ENCODE measurements at regions not wholly inside any gene's neighbourhood (a gene's known extent, or its start where the extent isn't known, plus 50 kb on each side); places are given as distances from the start of the nearest gene placed in this dataset.

DNA sequence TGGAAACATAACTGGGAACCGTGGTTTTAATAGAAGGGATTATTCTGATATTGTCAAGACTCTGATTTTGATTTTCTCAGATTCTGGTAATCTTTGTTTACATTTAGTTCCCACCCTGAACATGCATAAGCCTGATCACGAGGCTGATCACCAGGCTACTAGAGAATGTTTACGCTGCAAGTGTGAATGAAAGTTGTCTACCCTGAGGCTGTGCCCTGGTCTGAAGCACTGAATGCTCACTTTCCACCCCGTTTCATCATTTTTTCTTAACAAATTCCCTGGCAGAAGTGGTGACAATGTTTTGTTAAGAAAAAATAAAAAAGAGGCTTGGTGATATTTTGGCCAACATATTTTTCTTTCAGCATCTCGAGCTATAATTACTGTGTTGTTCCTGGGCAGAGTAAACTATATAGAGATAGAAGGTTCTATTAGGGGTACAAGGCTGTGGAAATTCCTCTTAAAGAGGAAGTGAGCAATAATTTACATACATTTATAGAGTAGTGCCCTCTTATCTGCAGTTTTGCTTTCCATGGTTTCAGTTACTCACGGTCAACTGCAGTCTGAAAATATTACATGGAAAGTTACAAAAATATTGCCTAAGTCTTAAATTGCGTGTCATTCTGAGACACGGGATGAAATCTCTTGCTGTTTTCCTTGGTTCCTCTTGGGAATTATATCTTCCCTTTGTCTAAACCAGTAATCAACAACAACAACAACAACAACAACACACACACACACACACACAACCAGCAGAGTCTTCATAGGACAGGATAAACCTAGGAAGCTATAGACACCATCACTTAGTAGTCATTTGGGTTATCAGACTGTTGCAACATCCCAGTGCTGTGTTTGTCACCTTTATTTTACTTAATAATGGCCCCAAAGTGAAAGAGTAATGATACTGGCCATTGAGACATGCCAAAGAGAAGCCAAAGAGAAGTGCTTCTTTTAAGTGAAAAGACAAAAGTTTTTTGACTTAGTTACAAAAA is 566.6 kb upstream of the CITED2 start:
- in situ Hi-C loops (cut with MboI; ENCODE audit: low sequenced_read_pairs) = no loop called here

DNA sequence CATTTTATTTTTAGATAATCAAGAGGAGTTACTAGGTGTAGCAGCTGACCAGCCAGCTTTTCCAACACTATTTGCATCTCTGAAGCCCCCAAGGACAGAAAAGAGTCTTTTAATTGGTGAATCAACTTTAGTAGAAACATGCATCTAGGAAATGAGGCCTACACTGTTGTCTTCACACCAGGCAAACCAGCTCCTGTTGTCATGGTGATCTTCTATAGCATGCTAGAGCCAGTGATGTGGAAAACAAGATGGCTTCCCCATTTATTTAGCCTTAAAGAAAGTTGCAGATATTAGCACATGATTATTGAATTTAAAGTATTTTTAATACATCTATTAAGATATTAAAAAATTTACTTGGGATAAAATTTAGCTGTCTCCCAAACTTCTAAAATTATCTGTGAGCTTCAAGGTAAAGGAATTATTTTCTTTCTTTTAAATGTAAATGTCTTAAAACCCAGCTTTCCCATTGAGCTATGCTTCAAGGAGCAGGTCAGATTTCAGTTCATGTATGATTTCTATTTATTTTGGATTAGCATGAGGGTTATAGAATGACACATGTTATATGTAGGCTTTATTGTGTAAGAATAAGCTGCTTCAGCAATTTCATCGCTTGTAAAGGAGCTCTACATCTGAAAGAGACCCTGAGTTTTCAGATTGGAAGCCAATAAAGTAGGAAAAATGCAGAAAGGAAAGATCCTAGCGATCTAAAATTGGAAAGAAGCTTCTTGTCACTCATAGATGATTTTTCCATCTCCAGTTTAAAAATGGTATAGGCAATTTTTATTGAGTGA is 564.9 kb upstream of the CITED2 start:
- in situ Hi-C loops (cut with MboI; ENCODE audit: low sequenced_read_pairs) = no loop called here

DNA sequence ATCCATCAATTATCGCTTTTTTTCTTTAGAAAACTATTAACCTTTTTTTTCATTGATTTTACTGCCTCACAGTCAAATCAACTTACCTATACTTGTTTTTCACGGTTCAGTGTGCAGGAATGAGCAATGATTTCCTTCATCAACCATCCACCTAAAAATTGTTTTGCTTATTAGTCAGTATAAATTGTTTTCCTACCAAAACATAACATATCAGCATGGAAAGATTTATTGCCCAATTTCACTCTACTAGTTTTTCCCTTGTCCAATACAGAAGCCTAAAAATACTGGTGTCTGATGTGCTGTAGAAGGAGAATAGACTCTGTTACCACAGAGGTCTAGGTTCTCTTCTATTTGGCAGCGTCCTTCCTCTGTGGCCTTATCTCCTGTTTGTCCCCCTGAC is 558.2 kb upstream of the CITED2 start:
- in situ Hi-C loops (cut with MboI; ENCODE audit: low sequenced_read_pairs) = no loop called here

DNA sequence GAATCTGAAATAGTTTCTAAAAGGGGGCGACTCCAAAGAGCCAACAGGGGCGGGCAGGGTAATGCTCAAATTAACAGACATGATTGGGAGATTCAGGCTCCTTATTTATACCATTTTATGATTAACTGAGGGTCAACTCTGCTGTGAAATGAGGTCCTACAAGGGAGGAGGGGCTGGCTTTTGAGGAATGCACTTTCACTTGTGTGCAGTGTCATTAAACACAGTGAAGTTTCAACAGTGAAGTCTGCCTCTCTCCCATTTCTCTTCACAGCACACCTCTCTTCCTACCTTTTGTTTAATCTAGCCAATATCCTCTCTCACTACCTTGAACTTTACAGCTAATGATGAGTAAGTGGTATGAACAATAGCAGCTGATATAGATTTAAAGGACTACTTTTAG is 557.3 kb upstream of the CITED2 start:
- in situ Hi-C loops (cut with MboI; ENCODE audit: low sequenced_read_pairs) = no loop called here

DNA sequence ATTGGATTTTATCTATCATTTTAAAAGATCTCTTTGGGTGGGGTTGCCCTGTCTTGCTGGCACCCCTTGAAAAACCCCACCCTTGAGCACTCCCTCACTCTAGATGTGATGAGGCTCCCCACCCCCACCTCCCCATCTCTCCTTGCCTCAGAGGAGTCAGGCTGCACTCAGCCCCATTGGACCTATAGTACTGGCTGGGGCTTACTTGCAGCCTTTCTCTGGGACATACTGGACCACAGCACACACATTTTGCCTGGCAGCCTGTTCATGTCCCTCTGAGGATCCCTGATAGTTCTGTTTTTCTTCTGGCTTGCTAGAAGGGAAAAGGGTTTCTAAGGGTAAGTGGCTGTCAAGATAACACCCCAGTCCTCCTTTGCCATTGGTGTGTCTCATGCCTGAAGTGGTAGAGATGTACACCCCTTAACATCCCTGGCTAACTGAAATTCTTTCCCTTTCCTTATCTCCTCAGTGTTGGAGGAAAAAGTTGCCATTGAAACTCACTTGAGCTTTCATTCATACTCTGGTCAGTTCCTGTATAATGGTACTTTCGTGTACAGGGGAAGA is 553.4 kb upstream of the CITED2 start:
- in situ Hi-C loops (cut with MboI; ENCODE audit: low sequenced_read_pairs) = no loop called here

DNA sequence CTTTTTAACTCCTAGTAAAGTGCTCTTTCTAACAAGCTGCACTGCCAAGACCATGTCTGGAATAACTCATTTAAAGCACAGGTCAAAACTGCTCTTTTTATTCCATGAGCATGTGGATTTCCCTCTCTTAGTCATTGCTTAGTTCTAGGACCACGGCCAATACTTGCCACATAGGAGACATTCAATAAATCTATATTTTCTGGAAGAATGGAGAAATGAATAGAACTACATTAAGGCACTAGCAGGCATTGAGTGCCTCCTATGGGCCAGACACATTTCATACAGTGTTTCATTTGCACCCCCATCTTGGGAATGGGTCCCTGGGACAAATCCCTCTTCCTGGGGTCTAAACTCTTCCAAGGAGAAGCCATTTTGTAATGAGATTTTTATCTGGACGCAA is 552.8 kb upstream of the CITED2 start:
- in situ Hi-C loops (cut with MboI; ENCODE audit: low sequenced_read_pairs) = no loop called here

DNA sequence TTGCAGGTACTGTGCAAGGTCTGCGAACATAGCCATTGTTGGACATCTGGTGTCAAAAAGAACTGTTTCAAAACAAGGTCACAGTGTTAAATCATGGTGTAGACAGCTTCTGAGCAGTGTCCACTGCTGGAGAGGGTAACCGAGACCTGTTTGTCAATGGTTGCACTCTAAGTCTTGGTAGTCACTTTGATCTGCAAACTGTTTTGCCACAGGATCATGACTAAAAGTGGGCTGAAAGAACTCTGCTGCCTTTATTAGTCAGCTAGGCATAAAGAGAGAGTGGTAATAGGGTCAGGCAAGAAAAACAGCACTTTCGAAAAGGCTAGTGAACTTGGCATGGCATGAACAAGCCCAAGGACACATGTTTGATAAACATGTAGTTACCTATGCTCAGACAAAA is 552.3 kb upstream of the CITED2 start:
- in situ Hi-C loops (cut with MboI; ENCODE audit: low sequenced_read_pairs) = no loop called here

DNA sequence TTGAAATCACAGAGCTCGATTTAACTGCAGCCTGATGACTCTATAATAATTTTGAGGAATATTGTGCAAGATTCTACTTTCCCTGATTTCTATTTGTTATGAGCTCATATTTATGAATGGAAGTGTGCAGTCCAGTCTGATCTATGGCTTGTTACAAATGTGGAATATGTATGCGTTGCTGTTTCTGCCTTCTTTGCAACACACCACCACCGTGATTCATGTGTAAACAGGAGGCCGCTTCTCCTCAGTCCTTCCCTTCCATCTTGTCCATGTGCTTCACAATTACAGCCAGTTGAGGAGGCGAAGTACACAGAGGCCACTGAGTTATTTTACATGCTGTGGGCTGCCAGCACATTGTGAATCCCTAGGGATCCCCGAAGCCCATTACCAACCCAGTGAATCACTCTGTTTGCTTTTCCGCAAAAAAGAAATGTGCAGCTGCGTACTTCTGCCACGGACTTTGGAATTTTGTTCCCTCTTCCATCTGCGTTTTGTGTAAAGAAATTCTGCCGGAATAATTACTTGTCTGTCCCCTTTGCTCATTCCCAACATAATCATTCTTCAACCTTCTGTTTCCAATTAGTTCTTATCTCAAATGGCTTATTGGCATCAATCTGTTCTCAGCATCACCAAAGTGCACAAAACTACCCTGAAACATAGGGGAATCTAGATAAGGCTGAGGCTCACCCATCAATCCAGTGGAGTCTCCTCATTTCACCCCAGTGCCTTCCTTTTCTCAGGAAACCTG is 551.6 kb upstream of the CITED2 start:
- in situ Hi-C loops (cut with MboI; ENCODE audit: low sequenced_read_pairs) = no loop called here

DNA sequence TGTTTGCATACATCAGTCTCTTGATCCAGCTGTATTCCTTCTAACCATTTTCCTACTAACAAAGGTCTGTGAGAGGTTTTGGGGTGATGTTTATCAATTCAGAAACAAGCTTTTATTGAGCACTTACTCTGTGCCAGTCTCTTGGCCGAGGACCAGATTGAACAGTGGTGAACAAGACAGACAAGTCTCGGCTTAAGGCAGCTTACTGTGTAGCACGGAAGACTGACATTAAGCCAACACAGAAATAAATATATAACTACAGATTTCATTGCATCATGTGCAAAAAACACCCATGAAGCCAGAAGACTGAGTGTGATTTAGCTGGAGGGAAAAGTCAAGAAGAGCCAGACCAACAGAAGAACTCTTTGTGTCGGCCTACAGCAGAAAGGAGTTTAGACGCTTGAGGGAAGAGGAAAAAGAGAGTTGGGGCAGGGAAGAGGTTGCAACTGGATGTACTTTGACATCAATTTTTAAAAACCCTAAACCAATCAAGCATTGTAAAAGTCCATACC is 549.6 kb upstream of the CITED2 start:
- in situ Hi-C loops (cut with MboI; ENCODE audit: low sequenced_read_pairs) = no loop called here

DNA sequence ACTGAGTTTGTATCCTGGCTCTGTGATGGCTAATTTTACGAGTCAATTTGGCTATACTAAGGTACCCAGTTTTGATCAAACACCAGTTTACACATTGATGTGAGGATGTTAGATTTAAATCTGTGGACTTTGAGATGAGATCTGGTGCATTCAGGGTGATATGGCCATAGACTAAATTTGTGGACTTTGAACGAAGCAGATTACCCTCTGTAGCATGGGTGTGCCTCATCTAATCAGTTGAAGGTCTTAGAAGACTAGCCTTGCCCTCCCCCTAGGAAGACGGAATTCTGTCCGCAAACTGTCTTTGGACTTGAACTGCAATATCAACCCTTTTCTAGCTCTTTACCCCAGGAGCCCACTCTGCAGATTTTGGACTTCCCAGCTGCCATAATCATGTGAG is 547.8 kb upstream of the CITED2 start:
- in situ Hi-C loops (cut with MboI; ENCODE audit: low sequenced_read_pairs) = no loop called here

DNA sequence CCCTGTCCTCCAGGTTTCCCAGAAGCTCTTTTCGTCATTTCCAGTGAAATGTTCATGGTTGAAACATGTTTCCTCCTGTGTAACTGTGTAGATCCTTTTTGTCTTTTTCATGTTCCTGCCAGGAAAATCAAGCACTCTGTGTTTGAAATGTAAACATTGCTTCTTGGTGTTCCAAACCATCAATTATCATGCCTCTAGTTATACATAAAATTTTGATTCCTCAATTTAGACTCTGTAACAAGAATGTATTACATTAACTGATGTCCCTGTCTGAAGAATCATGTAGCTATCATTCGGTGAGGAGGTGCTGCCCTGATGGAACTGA is 546.3 kb upstream of the CITED2 start:
- in situ Hi-C loops (cut with MboI; ENCODE audit: low sequenced_read_pairs) = no loop called here

DNA sequence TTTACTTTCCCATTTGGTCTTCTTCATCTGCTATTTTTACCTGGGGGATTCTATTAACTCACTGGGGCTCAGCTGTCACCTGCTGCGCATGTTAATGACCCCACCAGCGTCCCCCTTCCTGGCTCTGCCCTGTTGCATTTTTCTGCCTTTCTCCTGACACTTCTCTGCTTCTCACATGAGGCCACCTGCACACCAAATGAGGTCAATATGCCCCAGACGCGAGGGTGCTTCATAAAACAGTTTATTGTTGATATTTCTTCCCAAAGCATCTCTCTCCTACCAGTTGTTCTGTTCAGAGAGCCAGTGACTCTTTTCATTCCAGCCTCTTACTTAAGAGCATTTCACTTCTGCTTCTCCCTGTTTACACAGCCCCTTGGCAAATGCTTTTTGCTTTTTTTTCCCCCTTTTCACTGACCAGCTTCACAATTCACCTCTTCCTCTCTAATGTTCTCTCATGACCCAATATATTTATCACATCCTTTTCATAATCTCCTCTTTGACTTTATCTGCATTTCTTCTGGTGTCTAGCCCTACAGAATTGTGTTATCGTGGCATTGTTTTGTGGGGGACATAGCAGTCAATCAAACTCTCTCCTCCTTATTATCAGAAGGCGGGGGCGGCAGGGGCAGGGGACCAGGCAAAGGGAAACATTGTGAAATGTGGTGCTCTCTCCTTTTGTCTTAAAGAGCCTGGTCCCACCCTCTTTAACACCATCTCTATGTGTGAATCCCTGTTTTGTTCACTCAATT is 545.8 kb upstream of the CITED2 start:
- in situ Hi-C loops (cut with MboI; ENCODE audit: low sequenced_read_pairs) = no loop called here

DNA sequence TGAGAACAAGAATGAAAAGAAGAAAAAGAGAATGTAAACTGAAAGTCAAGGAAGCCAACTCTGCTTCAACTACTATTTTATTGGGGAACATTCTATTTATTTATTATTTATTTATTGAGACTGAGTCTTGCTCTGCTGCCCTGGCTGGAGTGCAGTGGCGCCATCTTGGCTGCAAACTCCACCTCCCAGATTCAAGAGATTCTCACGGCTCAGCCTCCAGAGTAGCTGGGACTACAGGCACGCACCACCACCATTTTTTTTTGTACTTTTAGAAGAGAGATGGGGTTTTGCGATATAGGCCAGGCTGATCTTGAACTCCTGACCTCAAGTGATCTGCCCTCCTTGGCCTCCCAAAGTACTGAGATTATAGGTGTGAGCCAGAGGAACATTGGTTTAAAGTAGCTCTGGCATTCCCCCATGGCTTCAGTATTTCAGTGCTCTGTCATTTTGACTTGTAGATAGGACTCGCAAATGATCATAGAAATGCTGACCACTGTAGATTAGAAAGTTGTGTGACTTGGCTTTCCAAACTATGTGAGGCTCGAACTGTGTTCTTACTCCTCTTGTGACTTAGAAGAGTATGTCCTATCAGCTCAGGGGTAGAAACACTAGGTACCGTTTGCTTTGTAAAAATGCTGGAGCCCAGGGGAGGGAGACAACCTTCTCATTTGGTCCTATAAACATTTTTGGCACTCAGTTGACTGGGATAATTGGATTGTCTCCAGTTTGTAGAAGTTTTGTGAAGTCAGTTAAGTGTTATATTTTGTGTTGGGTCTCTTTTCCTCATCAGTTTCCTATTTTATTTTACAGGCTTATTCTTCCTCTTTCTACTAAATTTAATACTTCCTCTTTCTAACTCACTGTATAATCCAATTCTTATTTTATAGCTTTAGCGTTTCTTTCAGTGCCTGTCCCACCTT is 544.9 kb upstream of the CITED2 start:
- in situ Hi-C loops (cut with MboI; ENCODE audit: low sequenced_read_pairs) = no loop called here

DNA sequence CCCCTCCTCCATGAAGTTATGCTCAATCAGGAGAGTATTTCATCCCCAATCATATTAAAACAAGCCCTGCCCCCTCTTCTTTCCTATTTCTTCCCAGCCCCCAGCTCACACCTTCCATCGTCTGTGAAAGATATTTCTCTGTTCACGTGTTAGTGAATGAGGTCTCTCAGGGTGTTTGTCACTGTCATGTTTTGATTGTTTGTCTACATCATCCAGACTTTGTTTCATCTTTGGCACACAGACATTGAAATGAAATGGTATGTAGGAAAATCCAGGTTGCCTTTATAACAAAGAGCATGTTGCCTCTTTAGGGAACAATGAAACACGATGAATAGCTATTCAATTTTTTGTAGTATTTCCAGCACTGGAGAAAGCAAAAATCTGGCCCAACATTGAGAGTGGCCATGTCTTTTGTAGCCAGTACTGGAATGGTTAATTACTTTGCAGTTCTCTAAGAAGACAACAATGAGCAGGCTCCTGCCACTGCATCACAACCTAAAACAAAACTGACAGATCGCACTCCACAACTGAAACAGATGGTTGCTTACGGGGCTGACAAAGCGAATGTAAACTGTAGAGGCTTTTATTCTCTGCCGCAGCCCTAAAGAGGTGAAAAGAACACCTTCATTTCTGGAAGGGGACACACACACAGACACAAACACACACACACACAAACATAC is 543.6 kb upstream of the CITED2 start:
- in situ Hi-C loops (cut with MboI; ENCODE audit: low sequenced_read_pairs) = no loop called here

DNA sequence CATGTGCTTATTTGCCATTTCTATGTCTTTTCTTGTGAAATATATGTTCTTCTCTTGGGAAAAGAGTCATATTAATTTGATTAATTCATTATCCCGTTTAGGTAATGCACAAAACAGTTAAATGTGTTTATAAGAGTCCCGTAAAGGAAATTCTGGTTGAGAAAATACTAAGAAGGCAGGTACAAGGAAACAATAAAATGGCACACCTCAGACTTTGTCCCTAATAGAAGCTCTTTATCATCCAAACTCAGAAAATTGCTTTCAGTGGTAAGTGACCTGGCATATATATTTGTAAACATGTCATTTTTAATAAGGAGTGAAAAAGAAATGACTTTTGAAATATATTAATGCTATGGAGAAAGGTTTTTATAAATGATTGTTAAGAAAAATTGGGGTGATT is 540.5 kb upstream of the CITED2 start:
- in situ Hi-C loops (cut with MboI; ENCODE audit: low sequenced_read_pairs) = no loop called here

DNA sequence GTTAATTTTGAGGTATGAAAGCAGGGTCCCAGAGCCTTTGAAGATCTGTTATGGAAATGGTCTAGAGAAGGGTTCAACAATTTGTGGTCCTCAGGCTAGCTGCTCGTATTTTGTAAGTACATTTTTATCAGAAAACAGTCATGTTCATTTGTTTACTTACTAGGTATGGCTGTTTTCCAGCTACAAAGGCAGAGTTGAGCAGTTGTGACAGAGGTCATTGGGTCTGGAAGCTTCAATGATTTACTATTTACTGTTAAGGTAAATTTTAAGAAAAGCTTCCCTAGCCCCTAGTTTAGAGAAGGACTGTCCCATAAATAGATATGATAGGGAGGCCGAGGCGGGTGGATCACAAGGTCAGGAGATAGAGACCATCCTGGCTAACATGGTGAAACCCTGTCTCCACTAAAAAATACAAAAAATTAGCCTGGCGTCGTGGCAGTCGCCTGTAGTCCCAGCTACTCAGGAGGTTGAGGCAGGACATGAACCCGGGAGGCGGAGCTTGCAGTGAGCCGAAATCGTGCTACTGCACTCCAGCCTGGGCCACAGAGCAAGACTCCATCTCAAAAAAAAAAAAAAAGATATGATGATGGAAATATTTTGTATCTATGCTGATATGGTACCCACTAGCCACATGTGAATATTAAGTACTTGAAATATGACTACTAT is 538.4 kb upstream of the CITED2 start:
- in situ Hi-C loops (cut with MboI; ENCODE audit: low sequenced_read_pairs) = no loop called here

DNA sequence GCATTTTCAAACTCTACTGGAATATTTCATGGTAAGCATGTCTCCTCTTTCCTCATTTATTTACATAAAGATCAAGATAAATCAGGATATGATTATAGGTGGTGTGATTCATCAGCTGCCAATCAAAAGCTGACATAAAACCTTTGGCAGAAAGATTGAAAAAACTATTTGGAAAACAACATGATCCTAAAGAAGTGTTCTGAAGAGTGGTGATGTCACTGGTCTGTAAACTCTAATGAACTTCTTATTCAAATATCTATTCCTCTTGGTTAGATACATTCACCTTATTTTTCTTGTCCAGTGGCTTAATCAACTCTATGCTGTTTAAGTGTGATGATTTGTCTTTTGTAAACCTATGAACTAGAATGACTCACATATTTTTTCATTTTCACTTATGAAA is 535.5 kb upstream of the CITED2 start:
- in situ Hi-C loops (cut with MboI; ENCODE audit: low sequenced_read_pairs) = no loop called here

DNA sequence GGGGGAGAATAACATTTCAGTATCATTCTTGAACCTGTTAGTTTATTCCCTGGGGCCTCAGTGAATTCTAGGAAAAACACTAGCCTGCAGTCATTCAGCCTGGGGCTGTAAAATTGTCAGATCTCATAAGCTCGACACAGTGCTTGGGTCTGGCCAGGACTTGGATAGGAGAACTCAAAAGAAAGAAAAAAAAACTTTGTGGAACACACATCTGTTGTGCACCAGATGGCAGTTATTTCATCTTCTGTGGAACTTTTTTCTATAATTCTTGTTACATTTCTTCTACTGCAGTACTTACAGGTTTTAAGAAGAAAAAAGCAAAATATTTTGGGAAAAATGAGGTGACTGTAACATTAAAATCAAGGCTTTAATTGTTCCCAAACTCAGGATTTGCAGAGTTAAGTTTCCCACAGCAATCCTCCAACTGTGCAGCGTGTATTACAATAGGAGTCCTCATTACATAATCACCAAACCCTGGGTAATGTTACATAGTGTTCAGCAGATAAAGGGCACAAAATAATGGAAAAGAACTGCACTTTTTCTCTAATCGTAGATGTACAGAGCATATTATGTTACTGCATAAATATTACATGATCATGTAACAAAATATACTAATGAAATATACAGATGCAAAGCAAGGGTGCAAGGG is 531.1 kb upstream of the CITED2 start:
- in situ Hi-C loops (cut with MboI; ENCODE audit: low sequenced_read_pairs) = no loop called here
